ENCODE measurements at regions not wholly inside any gene's neighbourhood (a gene's known extent, or its start where the extent isn't known, plus 50 kb on each side); places are given as distances from the start of the nearest gene placed in this dataset.

DNA sequence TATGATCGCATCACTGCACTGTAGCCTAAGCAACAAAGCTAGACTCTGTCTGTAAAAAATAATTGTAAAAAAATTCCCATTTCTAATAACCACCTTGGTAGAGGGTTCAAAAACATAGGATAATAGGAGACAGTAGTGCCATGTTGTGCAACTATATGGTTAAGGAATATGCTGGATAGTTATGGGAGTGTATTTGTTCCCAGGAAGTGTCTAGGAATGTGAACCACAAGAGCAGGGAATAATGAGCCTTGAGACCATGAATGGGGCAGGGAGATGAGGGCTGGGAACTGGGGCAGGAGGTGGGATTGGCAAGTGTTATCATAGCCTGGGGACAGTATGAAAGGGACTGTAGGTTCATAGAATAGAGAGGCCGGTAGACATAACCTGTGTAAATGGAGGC lies 50.4 kb downstream of the RUSC2 start:
- DNase-seq: no peak

GRCh38 chr9:35546853-35547252 lies 56.9 kb downstream of the RUSC2 start:
- no peak for DNase-seq

GRCh38 chr9:35547889-35548418 lies 57.1 kb upstream of the TESK1 start:
- no peak for DNase-seq

- no peak for DNase-seq
Observed at GRCh38 chr9:35548571-35548970, 56.5 kb upstream of the TESK1 start.

DNA sequence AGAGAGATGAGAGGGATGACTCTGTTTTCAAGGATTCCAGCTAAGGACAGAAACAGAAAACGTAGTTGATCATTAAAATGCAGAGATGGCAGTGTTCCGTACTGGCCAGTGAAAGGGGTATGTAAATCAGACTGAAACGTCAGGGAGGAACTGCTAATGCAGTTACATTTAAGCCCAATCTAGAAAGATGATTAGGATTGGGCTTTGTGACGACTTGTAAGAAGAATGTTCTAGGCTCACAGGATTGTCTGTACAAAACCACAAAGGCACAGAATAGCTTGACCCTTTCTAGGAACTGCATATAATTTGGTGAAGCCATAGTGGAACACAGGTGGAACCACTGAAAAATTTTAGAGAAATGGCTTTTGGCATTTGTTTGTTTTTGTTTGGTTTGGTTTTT lies 55.6 kb upstream of the TESK1 start:
- DNase-seq: no peak

GRCh38 chr9:35552376-35552775 lies 52.7 kb upstream of the TESK1 start:
- DNase-seq: no peak

- no peak for DNase-seq
Observed at GRCh38 chr9:35552837-35553236, 52.2 kb upstream of the TESK1 start.

GRCh38 chr9:35553670-35554543 lies 51.2 kb upstream of the TESK1 start:
- peak; percentile 76 for DNase-seq

GRCh38 chr9:35555246-35555701 lies 49.8 kb upstream of the TESK1 start:
- no peak for DNase-seq
